ENCODE measurements at regions not wholly inside any gene's neighbourhood (a gene's known extent, or its start where the extent isn't known, plus 50 kb on each side); places are given as distances from the start of the nearest gene placed in this dataset.
"Not testable (repeated sequence)": the region's sequence is repeated elsewhere in the genome, so short reads cannot be mapped to it uniquely, and the experiment has no call there.

GRCh38 chr5:125458949-125459348 is 712.5 kb upstream of the ZNF608 start:
- not testable (repeated sequence) for TF ChIP-seq CTCF, POLR2A (IDR thresholded peaks at IDR 0.05)

Data from lower leg skin (tissue), 3 donors.